Upper lobe of left lung (tissue), 4 donors: ENCODE measurements at regions not wholly inside any gene's neighbourhood (a gene's known extent, or its start where the extent isn't known, plus 50 kb on each side); places are given as distances from the start of the nearest gene placed in this dataset.

Experiments
- CTCF ChIP-seq, 6 experiments: fragments of 450-650 bp in 4 of 6; fragments of 200-600 bp in 2 of 6; sonication (generic) in 2 of 6; IDR thresholded peaks; one replicate each; pipeline ENCODE4 v1.5.1; 2016 to 2019; ENCODE audit warnings: antibody characterized with exemption in 6 of 6
- POLR2A ChIP-seq, 4 donors: fragments of 450-650 bp; IDR thresholded peaks; one replicate each; pipeline ENCODE4 v1.5.1; 2016 to 2017; ENCODE audit warnings: antibody characterized with exemption in 4 of 4, mild to moderate bottlenecking in 2 of 4
- POLR2AphosphoS5 ChIP-seq, 2 donors: sonication (generic); formaldehyde crosslinking; IDR thresholded peaks; one replicate each; pipeline ENCODE4 v1.5.1; 2017; ENCODE audit warnings: antibody characterized with exemption in 2 of 2

- TF ChIP-seq POLR2AphosphoS5 (IDR thresholded peaks at IDR 0.05) (no peak), POLR2A (IDR thresholded peaks at IDR 0.05) (no peak), CTCF (IDR thresholded peaks at IDR 0.05) (no peak)
These were observed 310.6 kb downstream of the C1D start for GRCh38 chr2:67752199-67752598.
